ENCODE measurements at regions not wholly inside any gene's neighbourhood (a gene's known extent, or its start where the extent isn't known, plus 50 kb on each side); places are given as distances from the start of the nearest gene placed in this dataset.

DNA sequence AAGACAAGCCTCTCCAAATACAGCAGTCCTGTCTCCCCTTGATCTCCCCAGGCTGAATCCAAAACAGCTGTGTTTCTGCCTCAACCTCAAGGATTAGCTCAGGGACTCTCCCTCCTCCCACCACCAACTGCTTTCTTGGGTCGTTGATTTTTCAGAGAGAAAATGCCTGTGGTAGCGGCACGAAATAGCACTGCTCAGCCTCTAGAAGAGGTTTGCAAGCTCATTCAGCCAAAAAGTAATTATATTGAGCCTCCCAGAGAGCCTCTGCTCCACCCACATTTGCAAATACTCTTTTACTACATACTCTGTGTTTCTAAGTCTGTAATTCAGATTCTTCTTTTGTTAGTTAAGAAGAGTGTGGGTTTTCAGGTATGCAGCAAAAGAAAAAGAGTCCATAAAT lies 396.4 kb upstream of the TNP1 start:
- ChIA-PET POLR2A (interaction anchor here (0.6 kb wide), 1 partner anchor 202 kb away, joined by 8 read pairs; no protein-coding TSS in a partner anchor), CTCF (ENCODE audit: unreplicated experiment) (no interaction called here)
- Histone ChIP-seq H3K9me3 (ENCODE audit: low read length) (no peaks in the 10 kb centered on the region), H3K9me2 (ENCODE audit: insufficient read depth, low read length) (no peaks in the 10 kb centered on the region), H3K4me2 (ENCODE audit: low read length) (no peak overlapping the region), H4K20me1 (ENCODE audit: insufficient read depth, low read length) (no peaks in the 10 kb centered on the region), H3K36me3 (ENCODE audit: insufficient read depth, low read length) (no peaks in the 10 kb centered on the region), H2AFZ (ENCODE audit: low read length) (no peak overlapping the region), H3K27ac (ENCODE audit: low read depth, low read length, poor library complexity, severe bottlenecking) (no peak overlapping the region), H3K4me1 (ENCODE audit: insufficient read depth, low read length, poor library complexity, severe bottlenecking) (no peaks in the 10 kb centered on the region), H3K4me3 (ENCODE audit: low read depth, low read length, poor library complexity, severe bottlenecking) (no peak overlapping the region), H3K79me2 (ENCODE audit: insufficient read depth, low read depth, low read length) (no peaks in the 10 kb centered on the region)
- no TSS peak for BruUV-seq (replicated peaks)
- TF ChIP-seq EZH2phosphoT487 (IDR thresholded peaks at IDR 0.05; ENCODE audit: borderline replicate concordance, low read depth, low read length) (no peak), CTCF (conservative IDR thresholded peaks at IDR 0.05; ENCODE audit: low read length) (no peak)
- DNase-seq (ENCODE audit: low spot score) = no peak
- intact Hi-C loops (cut with micrococcal nuclease; ENCODE audit: unreplicated experiment) = no loop called here

DNA sequence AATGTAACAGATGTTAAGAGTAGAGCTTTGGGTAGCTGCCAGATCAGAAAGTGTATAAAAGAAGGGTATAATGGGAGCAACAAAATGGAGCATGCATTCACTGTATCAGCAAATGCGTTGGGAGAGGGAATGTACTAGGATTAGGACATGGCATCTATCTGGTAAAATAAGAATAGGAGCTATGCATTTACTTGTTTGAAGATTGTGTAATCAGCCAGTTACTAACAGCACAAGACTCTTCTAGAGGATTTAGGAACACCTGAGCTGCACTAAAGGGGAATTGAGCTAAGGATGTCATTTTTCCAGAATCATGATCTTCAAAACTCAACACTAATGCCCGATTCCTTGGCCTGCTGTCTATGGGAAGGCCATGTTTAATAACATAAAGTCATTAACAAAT lies 394.2 kb upstream of the TNP1 start:
- Histone ChIP-seq H2AFZ (ENCODE audit: low read length) (no peak overlapping the region), H3K9me3 (ENCODE audit: low read length) (no peaks in the 10 kb centered on the region), H3K27ac (ENCODE audit: low read depth, low read length, poor library complexity, severe bottlenecking) (no peak overlapping the region), H3K4me2 (ENCODE audit: low read length) (no peak overlapping the region), H3K4me3 (ENCODE audit: low read depth, low read length, poor library complexity, severe bottlenecking) (no peak overlapping the region), H3K9me2 (ENCODE audit: insufficient read depth, low read length) (no peaks in the 10 kb centered on the region), H4K20me1 (ENCODE audit: insufficient read depth, low read length) (no peaks in the 10 kb centered on the region), H3K36me3 (ENCODE audit: insufficient read depth, low read length) (no peaks in the 10 kb centered on the region), H3K4me1 (ENCODE audit: insufficient read depth, low read length, poor library complexity, severe bottlenecking) (no peaks in the 10 kb centered on the region), H3K79me2 (ENCODE audit: insufficient read depth, low read depth, low read length) (no peaks in the 10 kb centered on the region)
- TF ChIP-seq EZH2phosphoT487 (IDR thresholded peaks at IDR 0.05; ENCODE audit: borderline replicate concordance, low read depth, low read length) = no peak
- no peak for TF ChIP-seq CTCF (conservative IDR thresholded peaks at IDR 0.05; ENCODE audit: low read length)
- DNase-seq (ENCODE audit: low spot score) = no peak
- CTCF ChIA-PET (ENCODE audit: unreplicated experiment) = no interaction called here
- intact Hi-C loops (cut with micrococcal nuclease; ENCODE audit: unreplicated experiment) = no loop called here
- no TSS peak for BruUV-seq (replicated peaks)
- POLR2A ChIA-PET = no interaction called here

DNA sequence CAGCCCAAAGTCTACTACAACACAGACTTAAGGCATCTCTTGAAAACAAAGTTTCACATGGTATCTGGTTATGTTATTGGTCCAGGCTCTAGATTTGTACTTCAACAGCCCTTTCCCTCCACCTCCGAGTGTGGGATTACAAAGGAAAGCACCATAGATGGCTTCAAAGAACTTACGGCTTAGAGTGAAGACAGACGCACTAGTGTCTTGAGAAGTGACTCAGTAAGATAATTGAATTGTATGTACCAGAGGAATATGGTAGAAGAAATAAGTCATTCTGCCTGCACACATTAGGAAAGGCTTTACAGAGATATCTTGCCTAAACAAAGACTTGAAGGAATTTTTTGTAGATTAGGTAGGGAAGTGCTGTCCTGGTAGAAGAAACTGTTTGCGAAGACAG lies 392.3 kb upstream of the TNP1 start:
- CTCF ChIA-PET (ENCODE audit: unreplicated experiment) = no interaction called here
- Histone ChIP-seq H3K27ac (ENCODE audit: low read depth, low read length, poor library complexity, severe bottlenecking) (no peak overlapping the region), H3K4me2 (ENCODE audit: low read length) (no peak overlapping the region), H3K9me2 (ENCODE audit: insufficient read depth, low read length) (no peaks in the 10 kb centered on the region), H3K36me3 (ENCODE audit: insufficient read depth, low read length) (no peaks in the 10 kb centered on the region), H4K20me1 (ENCODE audit: insufficient read depth, low read length) (no peaks in the 10 kb centered on the region), H3K9me3 (ENCODE audit: low read length) (no peaks in the 10 kb centered on the region), H2AFZ (ENCODE audit: low read length) (no peak overlapping the region), H3K4me1 (ENCODE audit: insufficient read depth, low read length, poor library complexity, severe bottlenecking) (no peaks in the 10 kb centered on the region), H3K79me2 (ENCODE audit: insufficient read depth, low read depth, low read length) (no peaks in the 10 kb centered on the region), H3K4me3 (ENCODE audit: low read depth, low read length, poor library complexity, severe bottlenecking) (no peak overlapping the region)
- DNase-seq (ENCODE audit: low spot score) = no peak
- BruUV-seq (replicated peaks) = no TSS peak
- intact Hi-C loops (cut with micrococcal nuclease; ENCODE audit: unreplicated experiment) = no loop called here
- TF ChIP-seq CTCF (conservative IDR thresholded peaks at IDR 0.05; ENCODE audit: low read length) = no peak
- no peak for TF ChIP-seq EZH2phosphoT487 (IDR thresholded peaks at IDR 0.05; ENCODE audit: borderline replicate concordance, low read depth, low read length)
- POLR2A ChIA-PET = no interaction called here
